ENCODE measurements at regions not wholly inside any gene's neighbourhood (a gene's known extent, or its start where the extent isn't known, plus 50 kb on each side); places are given as distances from the start of the nearest gene placed in this dataset.

GRCh38 chr5:44740660-44741059 is 68.1 kb upstream of the MRPS30 start:
- no peak for TF ChIP-seq ESRRG (CRISPR knock-in tag; IDR thresholded peaks at IDR 0.05)
- TF ChIP-seq RARB (CRISPR knock-in tag; IDR thresholded peaks at IDR 0.05): no peak
- no peak for TF ChIP-seq TCF4 (CRISPR knock-in tag; IDR thresholded peaks at IDR 0.05; ENCODE audit: borderline replicate concordance)
- TF ChIP-seq POU6F1 (CRISPR knock-in tag; IDR thresholded peaks at IDR 0.05; ENCODE audit: borderline replicate concordance, low read depth): no peak
- no peak for TF ChIP-seq PATZ1 (CRISPR knock-in tag; IDR thresholded peaks at IDR 0.05; ENCODE audit: borderline replicate concordance)
- no peak for TF ChIP-seq CREB5 (CRISPR knock-in tag; IDR thresholded peaks at IDR 0.05; ENCODE audit: low read depth)
- no peak for TF ChIP-seq ISL1 (CRISPR knock-in tag; IDR thresholded peaks at IDR 0.05)
- no peak for TF ChIP-seq OSR1 (CRISPR knock-in tag; IDR thresholded peaks at IDR 0.05)
- no peak for TF ChIP-seq CSRNP3 (CRISPR knock-in tag; IDR thresholded peaks at IDR 0.05)
- no peak for TF ChIP-seq TOX (CRISPR knock-in tag; IDR thresholded peaks at IDR 0.05; ENCODE audit: borderline replicate concordance)
- TF ChIP-seq ZC3H10 (CRISPR knock-in tag; IDR thresholded peaks at IDR 0.05): no peak
